ENCODE measurements at regions not wholly inside any gene's neighbourhood (a gene's known extent, or its start where the extent isn't known, plus 50 kb on each side); places are given as distances from the start of the nearest gene placed in this dataset.
"Not testable (repeated sequence)": the region's sequence is repeated elsewhere in the genome, so short reads cannot be mapped to it uniquely, and the experiment has no call there.

DNA sequence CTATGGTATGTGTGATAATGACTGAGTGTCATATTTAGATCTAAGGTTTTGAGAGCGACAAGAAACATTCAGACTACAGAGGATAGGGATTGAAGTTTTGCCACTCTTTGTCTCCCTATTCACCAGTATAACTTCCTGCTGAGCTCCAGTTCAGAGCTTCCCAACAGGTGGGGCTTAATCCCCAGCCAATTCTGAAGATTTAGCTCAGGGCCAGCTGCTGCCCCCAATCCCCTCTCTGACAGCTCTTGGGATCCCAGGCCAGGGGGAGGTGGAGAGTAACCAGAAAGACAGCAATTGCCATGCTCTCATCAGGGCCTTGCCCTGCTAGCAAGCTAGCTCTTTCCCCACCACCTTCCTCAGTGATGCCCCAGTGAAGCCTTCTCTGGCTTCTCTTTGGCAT is 57.8 kb downstream of the TRIL start:
- intact Hi-C loops (cut with DNase I, micrococcal nuclease), result no loop called here
- no peak for ATAC-seq
- TF ChIP-seq, protein P1, sequence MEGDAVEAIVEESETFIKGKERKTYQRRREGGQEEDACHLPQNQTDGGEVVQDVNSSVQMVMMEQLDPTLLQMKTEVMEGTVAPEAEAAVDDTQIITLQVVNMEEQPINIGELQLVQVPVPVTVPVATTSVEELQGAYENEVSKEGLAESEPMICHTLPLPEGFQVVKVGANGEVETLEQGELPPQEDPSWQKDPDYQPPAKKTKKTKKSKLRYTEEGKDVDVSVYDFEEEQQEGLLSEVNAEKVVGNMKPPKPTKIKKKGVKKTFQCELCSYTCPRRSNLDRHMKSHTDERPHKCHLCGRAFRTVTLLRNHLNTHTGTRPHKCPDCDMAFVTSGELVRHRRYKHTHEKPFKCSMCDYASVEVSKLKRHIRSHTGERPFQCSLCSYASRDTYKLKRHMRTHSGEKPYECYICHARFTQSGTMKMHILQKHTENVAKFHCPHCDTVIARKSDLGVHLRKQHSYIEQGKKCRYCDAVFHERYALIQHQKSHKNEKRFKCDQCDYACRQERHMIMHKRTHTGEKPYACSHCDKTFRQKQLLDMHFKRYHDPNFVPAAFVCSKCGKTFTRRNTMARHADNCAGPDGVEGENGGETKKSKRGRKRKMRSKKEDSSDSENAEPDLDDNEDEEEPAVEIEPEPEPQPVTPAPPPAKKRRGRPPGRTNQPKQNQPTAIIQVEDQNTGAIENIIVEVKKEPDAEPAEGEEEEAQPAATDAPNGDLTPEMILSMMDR (IDR thresholded peaks at IDR 0.05), result no peak
- Histone ChIP-seq H3K4me3 (no peak overlapping the region), H3K4me1 (ENCODE audit: low read depth) (no peaks in the 10 kb centered on the region), H3K9me3 (no peaks in the 10 kb centered on the region), H3K36me3 (ENCODE audit: low read depth) (no peaks in the 10 kb centered on the region)
- DNase-seq, result no peak

DNA sequence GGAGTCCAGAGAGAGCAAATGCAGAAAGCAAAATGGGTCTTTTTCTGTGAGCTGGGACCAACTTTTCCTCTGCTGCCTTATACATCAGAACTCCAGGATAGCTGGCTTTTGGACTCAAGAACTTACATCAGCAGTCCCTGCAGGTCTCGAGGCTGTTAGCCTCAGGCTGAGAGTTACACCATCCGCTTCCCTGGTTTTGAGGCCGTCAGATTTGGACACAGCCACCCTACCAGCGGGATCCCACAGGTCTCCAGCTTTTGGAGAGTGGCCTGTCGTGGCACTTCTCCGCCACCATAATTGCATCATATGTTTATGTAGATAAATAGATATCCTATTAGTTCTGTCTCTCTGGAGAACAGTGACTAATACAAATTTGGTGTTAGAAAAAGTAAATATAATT is 64.2 kb downstream of the TRIL start:
- H3K36me3 ChIP-seq (ENCODE audit: low read depth), result no peaks in the 10 kb centered on the region
- no peak overlapping the region for H3K4me3 ChIP-seq
- no peak for DNase-seq
- no peaks in the 10 kb centered on the region for H3K9me3 ChIP-seq
- intact Hi-C loops (cut with DNase I, micrococcal nuclease), result no loop called here
- H3K4me1 ChIP-seq (ENCODE audit: low read depth), result peaks cover 3% of the 10 kb centered on the region
- TF ChIP-seq, protein P1 (IDR thresholded peaks at IDR 0.05), result no peak
- no peak for ATAC-seq

DNA sequence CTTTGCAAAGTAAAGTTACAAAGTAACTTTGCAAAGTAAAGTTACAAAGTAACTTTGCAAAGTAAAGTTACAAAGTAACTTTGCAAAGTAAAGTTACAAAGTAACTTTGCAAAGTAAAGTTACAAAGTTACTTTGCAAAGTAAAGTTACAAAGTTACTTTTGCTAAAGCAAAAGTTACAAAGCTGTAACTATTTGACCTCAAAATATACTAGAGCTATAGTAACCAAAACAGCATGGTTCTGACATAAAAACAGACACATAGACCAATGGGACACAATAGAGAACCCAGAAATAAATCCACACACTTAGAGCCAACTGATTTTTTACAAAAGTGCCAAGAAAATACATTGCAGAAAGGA is 66.3 kb downstream of the TRIL start:
- DNase-seq; H3K36me3 ChIP-seq (ENCODE audit: low read depth); ATAC-seq; H3K4me3 ChIP-seq; H3K4me1 ChIP-seq (ENCODE audit: low read depth); intact Hi-C loops (cut with DNase I, micrococcal nuclease); H3K9me3 ChIP-seq: not testable (repeated sequence)

DNA sequence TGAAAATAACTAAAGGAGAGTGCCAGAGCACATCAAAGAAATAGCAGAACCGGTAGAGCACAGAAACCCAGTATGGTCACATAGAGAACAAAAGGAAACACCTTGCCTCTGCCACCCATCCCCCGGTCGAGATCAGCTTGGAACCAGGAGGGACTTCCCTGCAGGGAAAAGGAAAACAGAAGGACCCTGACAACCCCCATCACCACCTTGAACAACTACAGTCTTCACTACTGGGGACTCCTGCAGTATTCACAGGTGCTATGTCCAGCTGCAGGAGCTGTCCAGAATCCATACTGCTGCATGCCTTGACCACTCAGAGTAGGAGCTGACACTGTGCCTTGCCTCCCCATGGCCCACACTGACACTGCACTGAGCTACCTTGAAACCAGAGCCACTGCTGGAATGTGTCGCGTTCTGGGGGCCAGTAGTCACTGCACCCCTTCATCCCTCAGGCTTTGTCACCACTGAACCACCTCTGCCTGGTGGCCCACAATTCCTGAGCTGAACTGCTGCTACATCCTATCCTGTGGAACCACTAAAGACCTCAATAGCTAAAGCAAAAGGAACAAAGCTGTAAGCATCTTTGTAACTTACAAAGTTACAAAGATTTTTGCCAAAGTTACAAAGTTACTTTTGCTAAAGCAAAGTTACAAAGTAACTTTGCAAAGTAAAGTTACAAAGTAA is 66.8 kb downstream of the TRIL start:
- peak in 1 of 3 donors; percentile 44 for DNase-seq
- Histone ChIP-seq H3K4me1 (ENCODE audit: low read depth) (peaks cover 3% of the 10 kb centered on the region), H3K36me3 (ENCODE audit: low read depth) (no peaks in the 10 kb centered on the region), H3K4me3 (no peak overlapping the region), H3K9me3 (no peaks in the 10 kb centered on the region)
- no peak for ATAC-seq
- intact Hi-C loops (cut with DNase I, micrococcal nuclease), result no loop called here
- TF ChIP-seq, protein P1 (IDR thresholded peaks at IDR 0.05), result no peak

DNA sequence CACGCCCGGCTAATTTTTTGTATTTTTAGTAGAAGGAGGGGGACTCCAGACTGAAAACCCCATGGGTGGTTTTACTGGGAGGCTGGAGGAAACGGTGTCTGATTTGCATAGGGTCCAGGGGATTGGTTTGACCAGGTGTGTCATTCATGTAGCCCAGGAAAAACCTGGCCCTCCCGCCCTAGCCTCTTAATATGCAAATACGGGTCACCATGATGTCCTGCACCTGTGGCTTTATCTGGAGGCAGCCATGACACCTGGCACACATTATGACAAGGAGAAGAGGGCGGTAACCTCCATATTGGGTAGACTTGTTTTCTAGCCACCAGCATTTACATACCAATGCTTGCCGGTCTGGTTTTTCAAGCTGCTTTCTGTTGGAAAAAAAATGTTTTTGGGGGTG is 68.0 kb downstream of the TRIL start:
- intact Hi-C loops (cut with DNase I, micrococcal nuclease), result no loop called here
- DNase-seq (no peak), ATAC-seq (peak; percentile 35)
- TF ChIP-seq, protein P1 (IDR thresholded peaks at IDR 0.05), result no peak
- Histone ChIP-seq H3K36me3 (ENCODE audit: low read depth) (no peaks in the 10 kb centered on the region), H3K4me1 (ENCODE audit: low read depth) (peaks cover 3% of the 10 kb centered on the region), H3K4me3 (no peak overlapping the region), H3K9me3 (no peaks in the 10 kb centered on the region)

DNA sequence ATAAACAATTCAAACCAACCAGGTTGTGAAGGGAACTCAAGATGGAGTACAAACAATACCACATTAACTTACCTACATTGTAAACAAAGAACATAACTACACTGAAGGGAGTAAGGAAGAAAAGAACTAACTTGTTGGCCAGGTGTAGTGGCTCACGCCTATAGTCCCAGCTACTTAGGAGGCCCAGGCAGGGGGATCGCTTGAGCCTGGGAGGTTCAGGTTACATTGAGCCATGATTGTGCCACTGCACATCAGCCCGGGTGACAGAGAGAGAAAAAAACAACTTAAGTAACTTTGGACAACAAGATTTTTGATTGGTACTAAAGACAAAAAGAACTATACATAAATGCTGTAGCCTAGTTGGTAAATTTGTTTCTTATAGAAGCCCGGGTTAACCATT is 68.8 kb downstream of the TRIL start:
- Histone ChIP-seq H3K36me3 (ENCODE audit: low read depth) (no peaks in the 10 kb centered on the region), H3K4me3 (no peak overlapping the region), H3K4me1 (ENCODE audit: low read depth) (peaks cover 3% of the 10 kb centered on the region), H3K9me3 (no peaks in the 10 kb centered on the region)
- TF ChIP-seq, protein P1 (IDR thresholded peaks at IDR 0.05), result no peak
- no peak for ATAC-seq
- no peak for DNase-seq
- intact Hi-C loops (cut with DNase I, micrococcal nuclease), result no loop called here

All from mucosa of descending colon (tissue), 3 donors.